Neural cell (in vitro differentiated cells): ENCODE measurements at regions not wholly inside any gene's neighbourhood (a gene's known extent, or its start where the extent isn't known, plus 50 kb on each side); places are given as distances from the start of the nearest gene placed in this dataset.

Experiments
- H2AFZ ChIP-seq: fragments of 200-600, 300-800 bp; sonication (generic), shearing (Covaris generic); 2 replicates; pipeline ENCODE4 v1.6.0; 2014; ENCODE audit warnings: low read depth, mild to moderate bottlenecking, antibody characterized with exemption, low read length, moderate library complexity
- H3F3A ChIP-seq: fragments of 200-600 bp; shearing (Covaris generic); 2 replicates; pipeline ENCODE4 v1.6.1; 2016; ENCODE audit warnings: mild to moderate bottlenecking, moderate library complexity, mixed read lengths, antibody characterized with exemption, low read length; ENCODE audit not compliant: insufficient read depth, poor library complexity, severe bottlenecking
- H3K27ac ChIP-seq: fragments of 200-600, 300-800 bp; sonication (generic), shearing (Covaris generic); 2 replicates; pipeline ENCODE4 v1.5.1; 2014; ENCODE audit warnings: mild to moderate bottlenecking, low read length, moderate library complexity
- H3K27me3 ChIP-seq: fragments of 300-800, 200-600 bp; sonication (generic), shearing (Covaris generic); 2 replicates; pipeline ENCODE4 v1.6.0; 2014; ENCODE audit warnings: mild to moderate bottlenecking, low read depth, low read length, moderate library complexity; ENCODE audit not compliant: insufficient read depth
- H3K36me3 ChIP-seq: fragments of 300-800, 200-600 bp; sonication (generic), shearing (Covaris generic); 2 replicates; pipeline ENCODE4 v1.5.1; 2014; ENCODE audit warnings: mild to moderate bottlenecking, antibody characterized with exemption, low read length, moderate library complexity; ENCODE audit not compliant: insufficient read depth
- H3K4me2 ChIP-seq: fragments of 300-800, 200-600 bp; sonication (generic), shearing (Covaris generic); 2 replicates; pipeline ENCODE4 v1.6.0; 2014; ENCODE audit warnings: mild to moderate bottlenecking, low read length
- H3K4me3 ChIP-seq: fragments of 300-800, 200-600 bp; sonication (generic), shearing (Covaris generic); 2 replicates; pipeline ENCODE4 v1.5.1; 2014; ENCODE audit warnings: mild to moderate bottlenecking, low read length, moderate library complexity
- H3K79me2 ChIP-seq: fragments of 200-600 bp; shearing (Covaris generic); replicated peaks from 2 replicates; pipeline ENCODE4 v1.6.0; 2014; ENCODE audit warnings: mild to moderate bottlenecking, low read length, moderate library complexity; ENCODE audit not compliant: insufficient read depth
- H3K9ac ChIP-seq: fragments of 300-800, 200-600 bp; sonication (generic), shearing (Covaris generic); 2 replicates; pipeline ENCODE4 v1.6.1; 2016; ENCODE audit warnings: mild to moderate bottlenecking, low read length, mixed read lengths
- H3K9me2 ChIP-seq: fragments of 200-600 bp; shearing (Covaris generic); 2 replicates; pipeline ENCODE4 v1.6.1; 2016; ENCODE audit warnings: mild to moderate bottlenecking, low read length, mixed read lengths; ENCODE audit not compliant: insufficient read depth
- H3K9me3 ChIP-seq: fragments of 200-600, 300-800 bp; sonication (generic), shearing (Covaris generic); 2 replicates; pipeline ENCODE4 v1.6.1; 2016; ENCODE audit warnings: mild to moderate bottlenecking, mixed run types, low read length, moderate library complexity, mixed read lengths
- H4K20me1 ChIP-seq: fragments of 200-600 bp; shearing (Covaris generic); 2 replicates; pipeline ENCODE4 v1.6.1; 2016; ENCODE audit warnings: mild to moderate bottlenecking, mixed run types; ENCODE audit not compliant: insufficient read depth
- EP300 ChIP-seq: fragments of 450-650 bp; conservative IDR thresholded peaks from 2 replicates; pipeline ENCODE4 v1.6.1; 2014; ENCODE audit warnings: antibody characterized with exemption, mild to moderate bottlenecking, moderate library complexity; ENCODE audit not compliant: poor library complexity, severe bottlenecking
- EZH2 ChIP-seq: fragments of 200-600, 300-800 bp; shearing (Covaris generic), sonication (generic); IDR thresholded peaks from 2 replicates; pipeline ENCODE4 v1.6.1; 2014; ENCODE audit warnings: antibody characterized with exemption, low read length, borderline replicate concordance, mild to moderate bottlenecking; ENCODE audit not compliant: insufficient read depth, poor library complexity, severe bottlenecking
- MXI1 ChIP-seq: fragments of 450-650 bp; conservative IDR thresholded peaks from 2 replicates; pipeline ENCODE4 v1.6.1; 2014; ENCODE audit warnings: antibody characterized with exemption, mild to moderate bottlenecking; ENCODE audit not compliant: poor library complexity, severe bottlenecking
- POLR2AphosphoS5 ChIP-seq: IDR thresholded peaks from 2 replicates; pipeline ENCODE4 v1.6.1; 2012
- RAD21 ChIP-seq: fragments of 450-650 bp; conservative IDR thresholded peaks from 2 replicates; pipeline ENCODE4 v1.6.1; 2014; ENCODE audit warnings: antibody characterized with exemption, mild to moderate bottlenecking, moderate library complexity
- SMC3 ChIP-seq: fragments of 450-650 bp; conservative IDR thresholded peaks from 2 replicates; pipeline ENCODE4 v1.6.1; 2014; ENCODE audit warnings: antibody characterized with exemption, mild to moderate bottlenecking, moderate library complexity; ENCODE audit not compliant: poor library complexity
- TAF1 ChIP-seq: IDR thresholded peaks from 2 replicates; pipeline ENCODE4 v1.6.1; 2012; ENCODE audit warnings: low read depth
- TF ChIP-seq, protein P1 (sequence below): fragments of 450-650 bp; IDR thresholded peaks from 2 replicates; pipeline ENCODE4 v1.5.1; 2014; ENCODE audit warnings: antibody characterized with exemption, mild to moderate bottlenecking, moderate library complexity; ENCODE audit not compliant: poor library complexity, severe bottlenecking
- TF ChIP-seq, protein P2 (sequence below): IDR thresholded peaks from 2 replicates; pipeline ENCODE4 v1.6.1; 2012; ENCODE audit warnings: borderline replicate concordance

DNA sequence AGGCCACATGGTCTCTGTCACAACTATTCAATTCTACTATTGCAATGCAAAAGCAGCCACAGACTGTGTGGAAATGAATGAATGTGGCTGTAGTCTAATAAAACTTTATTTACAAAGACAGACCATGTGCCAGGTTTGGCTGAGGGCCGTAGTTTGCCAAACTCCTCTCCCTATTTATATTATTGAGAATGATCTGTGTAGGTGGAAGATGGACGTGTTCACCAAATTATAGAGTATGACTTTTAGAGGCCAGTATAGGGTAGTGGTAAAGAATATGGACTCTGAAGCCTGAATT, 125.7 kb upstream of the MYLIP start:
- no peak overlapping the region for H2AFZ ChIP-seq
- no peak overlapping the region for H3K4me2 ChIP-seq
- H3K36me3 ChIP-seq, result no peaks in the 10 kb centered on the region
- H3K9me2 ChIP-seq, result no peaks in the 10 kb centered on the region
- H3K9me3 ChIP-seq, result no peaks in the 10 kb centered on the region
- H3K4me3 ChIP-seq, result no peak overlapping the region
- no peaks in the 10 kb centered on the region for H3K27me3 ChIP-seq
- H3K9ac ChIP-seq, result no peak overlapping the region
- no peaks in the 10 kb centered on the region for H3F3A ChIP-seq
- TF ChIP-seq EZH2 (no peak), SMC3 (no peak)
- TF ChIP-seq, protein P1, sequence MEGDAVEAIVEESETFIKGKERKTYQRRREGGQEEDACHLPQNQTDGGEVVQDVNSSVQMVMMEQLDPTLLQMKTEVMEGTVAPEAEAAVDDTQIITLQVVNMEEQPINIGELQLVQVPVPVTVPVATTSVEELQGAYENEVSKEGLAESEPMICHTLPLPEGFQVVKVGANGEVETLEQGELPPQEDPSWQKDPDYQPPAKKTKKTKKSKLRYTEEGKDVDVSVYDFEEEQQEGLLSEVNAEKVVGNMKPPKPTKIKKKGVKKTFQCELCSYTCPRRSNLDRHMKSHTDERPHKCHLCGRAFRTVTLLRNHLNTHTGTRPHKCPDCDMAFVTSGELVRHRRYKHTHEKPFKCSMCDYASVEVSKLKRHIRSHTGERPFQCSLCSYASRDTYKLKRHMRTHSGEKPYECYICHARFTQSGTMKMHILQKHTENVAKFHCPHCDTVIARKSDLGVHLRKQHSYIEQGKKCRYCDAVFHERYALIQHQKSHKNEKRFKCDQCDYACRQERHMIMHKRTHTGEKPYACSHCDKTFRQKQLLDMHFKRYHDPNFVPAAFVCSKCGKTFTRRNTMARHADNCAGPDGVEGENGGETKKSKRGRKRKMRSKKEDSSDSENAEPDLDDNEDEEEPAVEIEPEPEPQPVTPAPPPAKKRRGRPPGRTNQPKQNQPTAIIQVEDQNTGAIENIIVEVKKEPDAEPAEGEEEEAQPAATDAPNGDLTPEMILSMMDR, result no peak
- no peaks in the 10 kb centered on the region for H3K79me2 ChIP-seq
- no peaks in the 10 kb centered on the region for H4K20me1 ChIP-seq
- H3K27ac ChIP-seq, result no peak overlapping the region

DNA sequence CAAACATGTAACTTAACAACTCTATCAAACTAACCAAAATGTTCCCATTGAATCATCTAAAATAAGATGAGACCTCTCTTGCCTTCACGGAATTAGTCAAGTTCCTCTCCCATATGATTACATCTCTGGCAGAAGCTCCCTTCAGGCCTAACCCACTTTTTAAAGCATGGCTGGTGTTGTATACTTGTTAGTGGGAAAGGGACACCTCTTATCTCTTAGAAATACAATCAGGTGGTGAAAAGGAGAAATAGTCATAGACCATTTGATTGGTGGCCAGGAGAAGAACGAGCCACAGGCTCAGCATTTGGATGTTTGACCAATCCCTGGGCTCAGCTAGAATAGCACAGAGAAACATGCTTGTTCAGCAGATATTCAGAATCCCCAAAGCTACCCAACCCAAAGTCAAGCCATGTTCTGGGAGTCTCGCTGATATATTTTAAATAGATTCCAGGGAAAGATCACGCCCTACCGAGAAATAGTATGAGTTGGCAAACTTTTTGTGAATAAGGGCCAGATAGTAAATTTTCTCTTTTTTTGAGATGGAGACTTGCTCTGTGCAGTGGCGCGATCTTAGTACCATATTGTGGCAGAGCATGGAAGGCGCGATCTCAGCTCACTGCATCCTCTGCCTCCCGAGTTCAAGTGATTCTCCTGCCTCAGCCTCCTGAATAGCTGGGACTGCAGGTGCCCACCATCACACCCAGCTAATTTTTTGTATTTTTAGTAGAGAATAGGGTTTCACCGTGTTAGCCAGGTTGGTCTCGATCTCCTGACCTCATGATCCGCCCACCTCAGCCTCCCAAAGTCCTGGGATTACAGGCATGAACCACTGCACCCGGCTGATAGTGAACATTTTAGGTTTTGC, 126.3 kb upstream of the MYLIP start:
- Histone ChIP-seq H3K79me2 (no peaks in the 10 kb centered on the region), H3K27me3 (no peaks in the 10 kb centered on the region)
- TF ChIP-seq EZH2, result no peak
- TF ChIP-seq, protein P2, sequence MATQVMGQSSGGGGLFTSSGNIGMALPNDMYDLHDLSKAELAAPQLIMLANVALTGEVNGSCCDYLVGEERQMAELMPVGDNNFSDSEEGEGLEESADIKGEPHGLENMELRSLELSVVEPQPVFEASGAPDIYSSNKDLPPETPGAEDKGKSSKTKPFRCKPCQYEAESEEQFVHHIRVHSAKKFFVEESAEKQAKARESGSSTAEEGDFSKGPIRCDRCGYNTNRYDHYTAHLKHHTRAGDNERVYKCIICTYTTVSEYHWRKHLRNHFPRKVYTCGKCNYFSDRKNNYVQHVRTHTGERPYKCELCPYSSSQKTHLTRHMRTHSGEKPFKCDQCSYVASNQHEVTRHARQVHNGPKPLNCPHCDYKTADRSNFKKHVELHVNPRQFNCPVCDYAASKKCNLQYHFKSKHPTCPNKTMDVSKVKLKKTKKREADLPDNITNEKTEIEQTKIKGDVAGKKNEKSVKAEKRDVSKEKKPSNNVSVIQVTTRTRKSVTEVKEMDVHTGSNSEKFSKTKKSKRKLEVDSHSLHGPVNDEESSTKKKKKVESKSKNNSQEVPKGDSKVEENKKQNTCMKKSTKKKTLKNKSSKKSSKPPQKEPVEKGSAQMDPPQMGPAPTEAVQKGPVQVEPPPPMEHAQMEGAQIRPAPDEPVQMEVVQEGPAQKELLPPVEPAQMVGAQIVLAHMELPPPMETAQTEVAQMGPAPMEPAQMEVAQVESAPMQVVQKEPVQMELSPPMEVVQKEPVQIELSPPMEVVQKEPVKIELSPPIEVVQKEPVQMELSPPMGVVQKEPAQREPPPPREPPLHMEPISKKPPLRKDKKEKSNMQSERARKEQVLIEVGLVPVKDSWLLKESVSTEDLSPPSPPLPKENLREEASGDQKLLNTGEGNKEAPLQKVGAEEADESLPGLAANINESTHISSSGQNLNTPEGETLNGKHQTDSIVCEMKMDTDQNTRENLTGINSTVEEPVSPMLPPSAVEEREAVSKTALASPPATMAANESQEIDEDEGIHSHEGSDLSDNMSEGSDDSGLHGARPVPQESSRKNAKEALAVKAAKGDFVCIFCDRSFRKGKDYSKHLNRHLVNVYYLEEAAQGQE, result no peak
- TF ChIP-seq TAF1, result no peak
- TF ChIP-seq MXI1, result no peak
- TF ChIP-seq SMC3, result no peak
- no peak for TF ChIP-seq EP300
- TF ChIP-seq, protein P1, result no peak
- TF ChIP-seq RAD21, result no peak
- no peak for TF ChIP-seq POLR2AphosphoS5

More for the DNA sequence above, 126.3 kb upstream of the MYLIP start:
- H3K9me3 ChIP-seq, result no peaks in the 10 kb centered on the region
- no peaks in the 10 kb centered on the region for H3K36me3 ChIP-seq
- H3K27ac ChIP-seq, result no peak overlapping the region
- H4K20me1 ChIP-seq, result no peaks in the 10 kb centered on the region
- H3K9ac ChIP-seq, result no peak overlapping the region
- H3K9me2 ChIP-seq, result no peaks in the 10 kb centered on the region
- H3K4me3 ChIP-seq, result no peak overlapping the region
- no peak overlapping the region for H3K4me2 ChIP-seq
- no peaks in the 10 kb centered on the region for H3F3A ChIP-seq
- no peak overlapping the region for H2AFZ ChIP-seq
